ENCODE measurements at regions not wholly inside any gene's neighbourhood (a gene's known extent, or its start where the extent isn't known, plus 50 kb on each side); places are given as distances from the start of the nearest gene placed in this dataset.

DNA sequence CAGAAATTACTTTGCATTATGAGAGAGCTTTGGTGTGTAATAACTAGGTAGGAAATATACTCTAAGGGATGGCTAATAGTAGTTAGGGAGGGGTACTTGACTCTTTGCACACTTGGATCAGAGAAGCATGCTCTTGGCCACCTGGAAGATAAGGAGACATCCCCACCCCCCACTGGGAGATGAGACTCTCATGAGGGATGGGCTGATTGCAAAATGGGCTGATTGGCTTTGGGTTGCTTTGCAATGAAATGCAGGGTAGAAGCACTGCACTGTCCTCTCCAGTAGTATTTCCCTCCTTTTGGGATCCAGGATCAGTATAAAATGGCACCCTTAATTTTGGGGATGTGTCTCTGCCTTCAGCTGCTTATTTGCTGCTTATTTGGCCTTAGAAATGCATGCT lies 71.2 kb upstream of the EPS8L3 start:
- TF ChIP-seq, protein P1, sequence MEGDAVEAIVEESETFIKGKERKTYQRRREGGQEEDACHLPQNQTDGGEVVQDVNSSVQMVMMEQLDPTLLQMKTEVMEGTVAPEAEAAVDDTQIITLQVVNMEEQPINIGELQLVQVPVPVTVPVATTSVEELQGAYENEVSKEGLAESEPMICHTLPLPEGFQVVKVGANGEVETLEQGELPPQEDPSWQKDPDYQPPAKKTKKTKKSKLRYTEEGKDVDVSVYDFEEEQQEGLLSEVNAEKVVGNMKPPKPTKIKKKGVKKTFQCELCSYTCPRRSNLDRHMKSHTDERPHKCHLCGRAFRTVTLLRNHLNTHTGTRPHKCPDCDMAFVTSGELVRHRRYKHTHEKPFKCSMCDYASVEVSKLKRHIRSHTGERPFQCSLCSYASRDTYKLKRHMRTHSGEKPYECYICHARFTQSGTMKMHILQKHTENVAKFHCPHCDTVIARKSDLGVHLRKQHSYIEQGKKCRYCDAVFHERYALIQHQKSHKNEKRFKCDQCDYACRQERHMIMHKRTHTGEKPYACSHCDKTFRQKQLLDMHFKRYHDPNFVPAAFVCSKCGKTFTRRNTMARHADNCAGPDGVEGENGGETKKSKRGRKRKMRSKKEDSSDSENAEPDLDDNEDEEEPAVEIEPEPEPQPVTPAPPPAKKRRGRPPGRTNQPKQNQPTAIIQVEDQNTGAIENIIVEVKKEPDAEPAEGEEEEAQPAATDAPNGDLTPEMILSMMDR (IDR thresholded peaks at IDR 0.05): no peak
- TF ChIP-seq, protein P2, sequence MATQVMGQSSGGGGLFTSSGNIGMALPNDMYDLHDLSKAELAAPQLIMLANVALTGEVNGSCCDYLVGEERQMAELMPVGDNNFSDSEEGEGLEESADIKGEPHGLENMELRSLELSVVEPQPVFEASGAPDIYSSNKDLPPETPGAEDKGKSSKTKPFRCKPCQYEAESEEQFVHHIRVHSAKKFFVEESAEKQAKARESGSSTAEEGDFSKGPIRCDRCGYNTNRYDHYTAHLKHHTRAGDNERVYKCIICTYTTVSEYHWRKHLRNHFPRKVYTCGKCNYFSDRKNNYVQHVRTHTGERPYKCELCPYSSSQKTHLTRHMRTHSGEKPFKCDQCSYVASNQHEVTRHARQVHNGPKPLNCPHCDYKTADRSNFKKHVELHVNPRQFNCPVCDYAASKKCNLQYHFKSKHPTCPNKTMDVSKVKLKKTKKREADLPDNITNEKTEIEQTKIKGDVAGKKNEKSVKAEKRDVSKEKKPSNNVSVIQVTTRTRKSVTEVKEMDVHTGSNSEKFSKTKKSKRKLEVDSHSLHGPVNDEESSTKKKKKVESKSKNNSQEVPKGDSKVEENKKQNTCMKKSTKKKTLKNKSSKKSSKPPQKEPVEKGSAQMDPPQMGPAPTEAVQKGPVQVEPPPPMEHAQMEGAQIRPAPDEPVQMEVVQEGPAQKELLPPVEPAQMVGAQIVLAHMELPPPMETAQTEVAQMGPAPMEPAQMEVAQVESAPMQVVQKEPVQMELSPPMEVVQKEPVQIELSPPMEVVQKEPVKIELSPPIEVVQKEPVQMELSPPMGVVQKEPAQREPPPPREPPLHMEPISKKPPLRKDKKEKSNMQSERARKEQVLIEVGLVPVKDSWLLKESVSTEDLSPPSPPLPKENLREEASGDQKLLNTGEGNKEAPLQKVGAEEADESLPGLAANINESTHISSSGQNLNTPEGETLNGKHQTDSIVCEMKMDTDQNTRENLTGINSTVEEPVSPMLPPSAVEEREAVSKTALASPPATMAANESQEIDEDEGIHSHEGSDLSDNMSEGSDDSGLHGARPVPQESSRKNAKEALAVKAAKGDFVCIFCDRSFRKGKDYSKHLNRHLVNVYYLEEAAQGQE (IDR thresholded peaks at IDR 0.05; ENCODE audit: insufficient read depth in 1 of 2, low read depth in 2 of 2, low read length in 1 of 2): no peak
- TF ChIP-seq SIN3A (IDR thresholded peaks at IDR 0.05; ENCODE audit: borderline replicate concordance, insufficient read depth, low read depth, low read length) (no peak), TCF7L2 (IDR thresholded peaks at IDR 0.05; ENCODE audit: low read depth, low read length) (no peak)

All from Panc1 (cell line).